A549 (cell line): ENCODE measurements at regions not wholly inside any gene's neighbourhood (a gene's known extent, or its start where the extent isn't known, plus 50 kb on each side); places are given as distances from the start of the nearest gene placed in this dataset.

Experiments used
- ATAC-seq, 2 experiments: fragments of 200-7000 bp in 1 of 2; fragments of >200 bp in 1 of 2; cut with Nextera tagmentation in 1 of 2; cut with Tn5 transposase in 1 of 2; 3 replicates each; pipeline versions ENCODE4 v1.8.0 to v1.9.1; 2018 to 2020; ENCODE audit warnings: mild to moderate bottlenecking in 1 of 2, moderate library complexity in 1 of 2
- CTCF ChIA-PET: fragments of 300-600 bp; sonication (Branson Sonifier 250); formaldehyde crosslinking; extraction: SDS; loops from one replicate; lab custom pipeline; 2021; ENCODE audit warnings: antibody characterized with exemption, inconsistent platforms; lab: Yijun Ruan, JAX
- POLR2A ChIA-PET: fragments of 350-600 bp; formaldehyde crosslinking; extraction: SDS; loops from one replicate; lab custom pipeline; 2021; ENCODE audit warnings: antibody characterized with exemption, inconsistent platforms; lab: Yijun Ruan, JAX
- DNase-seq, 2 experiments: peaks; one replicate each; pipeline versions ENCODE4 v3.0.0 to v3.0.0-alpha.2; 2011 to 2016; ENCODE audit warnings: low read depth in 1 of 2, low spot score in 1 of 2
- FAIRE-seq: peaks from 2 replicates; lab custom pipeline; 2011; peaks lifted over from hg19 to GRCh38; lab: Jason Lieb, UNC
- H3K27ac ChIP-seq, 2 experiments: fragments of >200 bp; sonication (Bioruptor Twin); formaldehyde crosslinking; 3 replicates each; pipeline ENCODE4 v1.5.1; 2016 to 2017
- H3K4me1 ChIP-seq: fragments of >200 bp; sonication (Bioruptor Twin); formaldehyde crosslinking; 3 replicates; pipeline ENCODE4 v1.6.1; 2016
- H3K4me2 ChIP-seq: fragments of >200 bp; sonication (Bioruptor Twin); formaldehyde crosslinking; 3 replicates; pipeline ENCODE4 v1.6.1; 2016
- H3K4me3 ChIP-seq: fragments of >200 bp; sonication (Bioruptor Twin); formaldehyde crosslinking; 3 replicates; pipeline ENCODE4 v1.5.1; 2016
- H3K9me3 ChIP-seq: fragments of >200 bp; sonication (Bioruptor Twin); formaldehyde crosslinking; 3 replicates; pipeline ENCODE4 v1.6.1; 2016
- CBX8 ChIP-seq: fragments of 200-600 bp; sonication (generic); IDR thresholded peaks from 2 replicates; pipeline ENCODE4 v1.6.1; 2016
- CEBPB ChIP-seq, 2 experiments: fragments of >200 bp in 1 of 2; sonication (Bioruptor Twin) in 1 of 2; formaldehyde crosslinking in 1 of 2; IDR thresholded peaks; 2 replicates each; pipeline ENCODE4 v1.6.1; 2012 to 2016
- CHD2 ChIP-seq: fragments of 150-350 bp; IDR thresholded peaks from 2 replicates; pipeline ENCODE4 v1.6.1; 2014; ENCODE audit warnings: low read length; ENCODE audit not compliant: partially characterized antibody
- CTCF ChIP-seq: fragments of >200 bp; sonication (Bioruptor Twin); formaldehyde crosslinking; IDR thresholded peaks from 3 replicates; pipeline ENCODE4 v1.5.1; 2016
- EP300 ChIP-seq, 2 experiments: fragments of >200 bp; sonication (Bioruptor Twin); formaldehyde crosslinking; IDR thresholded peaks; 2 replicates in 1 of 2; 3 replicates in 1 of 2; pipeline ENCODE4 v1.6.1; 2016 to 2017
- ESRRA ChIP-seq: fragments of 150-350 bp; IDR thresholded peaks from 2 replicates; pipeline ENCODE4 v1.6.1; 2014; ENCODE audit warnings: mild to moderate bottlenecking, low read length, borderline replicate concordance
- FOSL2 ChIP-seq, 2 experiments: fragments of 450-650 bp in 1 of 2; fragments of >200 bp in 1 of 2; sonication (Bioruptor Twin) in 1 of 2; formaldehyde crosslinking; IDR thresholded peaks; 2 replicates each; pipeline versions ENCODE4 v1.5.0 to v1.6.1; 2016 to 2020; ENCODE audit warnings: mild to moderate bottlenecking in 1 of 2, moderate library complexity in 1 of 2
- HMGXB4 ChIP-seq: fragments of 250-450 bp; sonication (Bioruptor Pico); IDR thresholded peaks from 2 replicates; pipeline ENCODE4 v1.5.0; 2021; ENCODE audit warnings: mild to moderate bottlenecking, moderate library complexity, borderline replicate concordance
- JUN ChIP-seq, 2 experiments: fragments of >200 bp; sonication (Bioruptor Twin); formaldehyde crosslinking; IDR thresholded peaks; 2 replicates in 1 of 2; 3 replicates in 1 of 2; pipeline ENCODE4 v1.6.1; 2016 to 2017
- JUNB ChIP-seq: fragments of >200 bp; sonication (Bioruptor Twin); formaldehyde crosslinking; IDR thresholded peaks from 2 replicates; pipeline ENCODE4 v1.6.1; 2016
- NFE2L2 ChIP-seq: fragments of 150-350 bp; conservative IDR thresholded peaks from 2 replicates; pipeline ENCODE4 v1.6.1; 2014; ENCODE audit warnings: low read length
- NR3C1 ChIP-seq: fragments of >200 bp; sonication (Bioruptor Twin); formaldehyde crosslinking; IDR thresholded peaks from 3 replicates; pipeline ENCODE4 v1.6.1; 2017
- RAD21 ChIP-seq, 2 experiments: fragments of >200 bp in 1 of 2; sonication (Bioruptor Twin) in 1 of 2; formaldehyde crosslinking in 1 of 2; IDR thresholded peaks in 1 of 2; conservative IDR thresholded peaks in 1 of 2; 2 replicates in 1 of 2; 3 replicates in 1 of 2; pipeline ENCODE4 v1.6.1; 2012 to 2018; ENCODE audit warnings: inconsistent platforms in 1 of 2
- RARB ChIP-seq: fragments of 250-450 bp; sonication (Bioruptor Pico); IDR thresholded peaks from 2 replicates; pipeline ENCODE4 v1.8.0; 2021; ENCODE audit warnings: mild to moderate bottlenecking, moderate library complexity
- RNF2 ChIP-seq: fragments of 200-600 bp; sonication (generic); IDR thresholded peaks from 2 replicates; pipeline ENCODE4 v1.6.1; 2016; ENCODE audit warnings: low read depth, mild to moderate bottlenecking, antibody characterized with exemption, moderate library complexity, borderline replicate concordance
- SMC3 ChIP-seq: fragments of >200 bp; sonication (Bioruptor Twin); formaldehyde crosslinking; IDR thresholded peaks from 3 replicates; pipeline ENCODE4 v1.6.1; 2018; ENCODE audit warnings: inconsistent platforms
- TP53 ChIP-seq: fragments of 250-450 bp; sonication (Bioruptor Pico); IDR thresholded peaks from 2 replicates; pipeline ENCODE4 v1.5.0; 2021; ENCODE audit warnings: mild to moderate bottlenecking, moderate library complexity
- USF2 ChIP-seq: fragments of 450-650 bp; IDR thresholded peaks from 2 replicates; pipeline ENCODE4 v1.6.1; 2014; ENCODE audit warnings: antibody characterized with exemption
- ZNF302 ChIP-seq: fragments of 250-450 bp; sonication (Bioruptor Pico); IDR thresholded peaks from 2 replicates; pipeline ENCODE4 v1.9.0; 2021; ENCODE audit warnings: inconsistent platforms, mild to moderate bottlenecking, moderate library complexity
- WGBS: methylation state at CpG from one replicate; pipeline ENCODE4 v1.1.6; 2017; ENCODE audit errors: missing lambda C conversion rate; 5-methylcytosine and 5-hydroxymethylcytosine counted together
- TF ChIP-seq, protein P1 (sequence below): IDR thresholded peaks from 2 replicates; pipeline ENCODE4 v1.6.1; 2012; ENCODE audit warnings: low read depth, borderline replicate concordance

DNA sequence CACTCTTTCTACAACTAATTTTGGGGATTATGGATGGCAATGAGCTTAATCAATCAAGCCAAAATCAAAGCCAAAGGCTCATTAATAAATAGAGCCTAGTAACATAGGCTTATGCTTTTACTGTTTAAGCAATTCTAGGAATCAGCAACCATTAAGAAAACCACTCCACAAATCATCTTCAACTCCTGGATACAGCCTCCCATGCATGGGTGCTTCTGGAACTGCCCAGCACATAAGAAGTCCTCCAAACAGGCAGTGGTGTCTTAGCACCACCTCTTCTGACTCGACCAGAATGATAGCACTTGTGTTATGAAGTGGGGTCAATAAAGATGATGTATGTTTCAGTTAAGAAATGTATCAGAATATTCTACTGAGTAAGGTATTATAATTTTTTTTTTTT is 104.4 kb upstream of the SERPINE2 start:
- TF ChIP-seq RNF2 (no peak), JUN (IDR thresholded peaks at IDR 0.05) (no peak), NR3C1 (no peak), EP300 (IDR thresholded peaks at IDR 0.05) (no peak), RARB (no peak), USF2 (no peak), RAD21 (conservative IDR thresholded peaks at IDR 0.05 in 1 of 2, IDR thresholded peaks at IDR 0.05 in 1 of 2) (no peak), CHD2 (no peak), ZNF302 (CRISPR knock-in tag) (no peak), NFE2L2 (no peak), HMGXB4 (CRISPR knock-in tag) (no peak)
- TF ChIP-seq, protein P1, sequence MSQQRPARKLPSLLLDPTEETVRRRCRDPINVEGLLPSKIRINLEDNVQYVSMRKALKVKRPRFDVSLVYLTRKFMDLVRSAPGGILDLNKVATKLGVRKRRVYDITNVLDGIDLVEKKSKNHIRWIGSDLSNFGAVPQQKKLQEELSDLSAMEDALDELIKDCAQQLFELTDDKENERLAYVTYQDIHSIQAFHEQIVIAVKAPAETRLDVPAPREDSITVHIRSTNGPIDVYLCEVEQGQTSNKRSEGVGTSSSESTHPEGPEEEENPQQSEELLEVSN = no peak
- CTCF ChIA-PET = interaction anchor here (0.7 to 5.0 kb wide), 6 partner anchors 65 to 152 kb away, joined by 3 to 18 read pairs (median 3); no protein-coding TSS in a partner anchor
- no peak for FAIRE-seq

GRCh38 chr2:224142397-224143312 is 103.6 kb upstream of the SERPINE2 start:
- Histone ChIP-seq H3K4me1 (peaks cover 56% of the 10 kb centered on the region), H3K9me3 (no peaks in the 10 kb centered on the region), H3K4me2 (peak overlapping the region; percentile 59), H3K4me3 (no peak overlapping the region), H3K27ac (peak overlapping the region; percentile 58 to 67)
- ChIA-PET CTCF (interaction anchor here (1.0 to 1.1 kb wide), 6 partner anchors 11 to 172 kb away, joined by 3 read pairs; no protein-coding TSS in a partner anchor), POLR2A (interaction anchor here (1.3 kb wide), 1 partner anchor 103 kb away, joined by 3 read pairs; the partner anchor contains the start of gene SERPINE2)
- ATAC-seq = peak in 1 of 2 experiments; percentile 46; a peak in 3 of 6 replicates
- TF ChIP-seq ESRRA (no peak), CBX8 (no peak), CEBPB (IDR thresholded peaks at IDR 0.05) (0 out of 4 replicates have a peak, but pooled peaks of 1 of the 2 experiments have one; percentile 15), RAD21 (conservative IDR thresholded peaks at IDR 0.05 in 1 of 2, IDR thresholded peaks at IDR 0.05 in 1 of 2) (peak; percentile 13 to 35; a peak in 3 of 5 replicates), CTCF (peak; percentile 25; the same call in 1 of the 3 replicates), RARB (no peak), TP53 (CRISPR knock-in tag) (no peak), SMC3 (peak; percentile 39), JUNB (peak; percentile 73; the same call in 1 of the 2 replicates), FOSL2 (IDR thresholded peaks at IDR 0.05) (peak; percentile 53), FOSL2 (CRISPR knock-in tag; IDR thresholded peaks at IDR 0.05) (peak; percentile 58)
- WGBS = 10% methylated on average over 4 of the region's 4 CpGs
- peak; percentile 13 to 49 for DNase-seq
- no peak for FAIRE-seq

More for the DNA sequence above, 104.4 kb upstream of the SERPINE2 start:
- POLR2A ChIA-PET = no interaction called here
- 18% methylated on average over 1 of the region's 1 CpG for WGBS
- peak overlapping the region; percentile 61 to 67; a peak in 5 of 6 replicates for H3K27ac ChIP-seq
- no peaks in the 10 kb centered on the region for H3K9me3 ChIP-seq
- DNase-seq (no peak), ATAC-seq (no peak)
- no peak overlapping the region for H3K4me3 ChIP-seq
- peaks cover 58% of the 10 kb centered on the region for H3K4me1 ChIP-seq
- peak overlapping the region; percentile 59; the same call in 1 of the 3 replicates for H3K4me2 ChIP-seq
